GM23338 (cell line): ENCODE measurements at regions not wholly inside any gene's neighbourhood (a gene's known extent, or its start where the extent isn't known, plus 50 kb on each side); places are given as distances from the start of the nearest gene placed in this dataset.

Experiments
- ATAC-seq: fragments of 200-7000 bp; cut with Tn5 transposase; 3 replicates; pipeline ENCODE4 v1.9.1; 2020
- DNase-seq: peaks from one replicate; pipeline ENCODE4 v3.0.0-alpha.2; 2015; ENCODE audit warnings: low spot score
- H2AFZ ChIP-seq: fragments of 200-600 bp; sonication (generic); 2 replicates; pipeline ENCODE4 v1.8.0; 2016; ENCODE audit warnings: antibody characterized with exemption, mild to moderate bottlenecking, moderate library complexity
- H3F3A ChIP-seq: fragments of 200-600 bp; sonication (generic); replicated peaks from 2 replicates; pipeline ENCODE4 v1.8.0; 2017; ENCODE audit warnings: antibody characterized with exemption, mixed run types, low read depth
- H3K27ac ChIP-seq: fragments of 200-600 bp; sonication (generic); 2 replicates; pipeline ENCODE4 v1.6.1; 2016; ENCODE audit warnings: low read depth
- H3K27me3 ChIP-seq: fragments of 200-600 bp; sonication (generic); 2 replicates; pipeline ENCODE4 v1.8.0; 2016; ENCODE audit warnings: mild to moderate bottlenecking, mixed run types, moderate library complexity; ENCODE audit not compliant: insufficient read depth
- H3K36me3 ChIP-seq: fragments of 200-600 bp; sonication (generic); 2 replicates; pipeline ENCODE4 v1.8.0; 2016; ENCODE audit warnings: mild to moderate bottlenecking; ENCODE audit not compliant: insufficient read depth
- H3K4me1 ChIP-seq: fragments of 200-600 bp; sonication (generic); 2 replicates; pipeline ENCODE4 v1.8.0; 2016; ENCODE audit warnings: mild to moderate bottlenecking, moderate library complexity; ENCODE audit not compliant: insufficient read depth
- H3K4me2 ChIP-seq: fragments of 200-600 bp; sonication (generic); 2 replicates; pipeline ENCODE4 v1.7.1; 2017; ENCODE audit warnings: mixed run types
- H3K4me3 ChIP-seq: fragments of 200-600 bp; sonication (generic); 2 replicates; pipeline ENCODE4 v1.6.1; 2016; ENCODE audit warnings: mixed run types
- H3K79me2 ChIP-seq: fragments of 200-600 bp; sonication (generic); replicated peaks from 2 replicates; pipeline ENCODE4 v1.8.0; 2017; ENCODE audit warnings: mild to moderate bottlenecking; ENCODE audit not compliant: insufficient read depth
- H3K9me2 ChIP-seq: fragments of 200-600 bp; sonication (generic); 2 replicates; pipeline ENCODE4 v1.8.0; 2017; ENCODE audit not compliant: insufficient read depth
- H4K20me1 ChIP-seq: fragments of 200-600 bp; sonication (generic); replicated peaks from 2 replicates; pipeline ENCODE4 v1.8.0; 2017; ENCODE audit warnings: mild to moderate bottlenecking; ENCODE audit not compliant: insufficient read depth
- H3K27ac Mint-ChIP-seq: 2 replicates; pipeline ENCODE4 v1.8.0; 2020; ENCODE audit warnings: inconsistent platforms, mild to moderate bottlenecking, moderate library complexity, mixed read lengths
- H3K27me3 Mint-ChIP-seq: 3 replicates; pipeline ENCODE4 v1.8.0; 2022; ENCODE audit warnings: low read depth, mild to moderate bottlenecking, moderate library complexity, mixed read lengths, inconsistent platforms; ENCODE audit not compliant: insufficient read depth, poor library complexity
- H3K36me3 Mint-ChIP-seq: 3 replicates; pipeline ENCODE4 v1.8.0; 2021; ENCODE audit warnings: low read depth, mild to moderate bottlenecking, inconsistent platforms, moderate library complexity, mixed read lengths
- H3K4me1 Mint-ChIP-seq: 3 replicates; pipeline ENCODE4 v1.8.0; 2020; ENCODE audit warnings: mild to moderate bottlenecking, inconsistent platforms, mixed read lengths
- H3K4me3 Mint-ChIP-seq: 3 replicates; pipeline ENCODE4 v1.8.0; 2021; ENCODE audit warnings: moderate library complexity, mild to moderate bottlenecking, inconsistent platforms, mixed read lengths
- H3K9me3 Mint-ChIP-seq: 3 replicates; pipeline ENCODE4 v1.8.0; 2020; ENCODE audit warnings: moderate library complexity, mild to moderate bottlenecking, inconsistent platforms, mixed read lengths
- CREB1 ChIP-seq: fragments of 250-450 bp; sonication (Bioruptor Pico); IDR thresholded peaks from 2 replicates; pipeline ENCODE4 v1.5.0; 2020; ENCODE audit warnings: low read depth, mild to moderate bottlenecking, moderate library complexity
- CTCF ChIP-seq, 2 experiments: fragments of 200-600 bp in 1 of 2; sonication (generic) in 1 of 2; conservative IDR thresholded peaks; 2 replicates each; pipeline versions ENCODE4 v1.5.1 to v1.6.1; 2016 to 2017; ENCODE audit warnings: antibody characterized with exemption in 2 of 2, low read depth in 2 of 2, mild to moderate bottlenecking in 2 of 2, moderate library complexity in 1 of 2
- ETS1 ChIP-seq: IDR thresholded peaks from 2 replicates; pipeline ENCODE4 v1.6.1; 2016; ENCODE audit warnings: antibody characterized with exemption
- EZH2phosphoT487 ChIP-seq: fragments of 200-600 bp; sonication (generic); IDR thresholded peaks from one replicate; pipeline ENCODE4 v1.8.1; 2018; ENCODE audit warnings: antibody characterized with exemption; ENCODE audit not compliant: unreplicated experiment
- JUNB ChIP-seq: IDR thresholded peaks from one replicate; pipeline ENCODE4 v1.6.1; 2016; ENCODE audit warnings: antibody characterized with exemption; ENCODE audit not compliant: unreplicated experiment
- POLR2AphosphoS5 ChIP-seq: IDR thresholded peaks from 2 replicates; pipeline ENCODE4 v1.6.1; 2016; ENCODE audit warnings: antibody characterized with exemption, low read depth
- REST ChIP-seq: IDR thresholded peaks from one replicate; pipeline ENCODE4 v1.6.1; 2018; ENCODE audit warnings: antibody characterized with exemption; ENCODE audit not compliant: unreplicated experiment
- STAT1 ChIP-seq: IDR thresholded peaks from one replicate; pipeline ENCODE4 v1.6.1; 2016; ENCODE audit warnings: antibody characterized with exemption; ENCODE audit not compliant: unreplicated experiment
- ZNF114 ChIP-seq: fragments of 250-450 bp; sonication (Bioruptor Pico); IDR thresholded peaks from 2 replicates; pipeline ENCODE4 v1.5.0; 2020; ENCODE audit warnings: mild to moderate bottlenecking, moderate library complexity
- ZNF331 ChIP-seq: fragments of 250-450 bp; sonication (Bioruptor Pico); IDR thresholded peaks from 2 replicates; pipeline ENCODE4 v1.5.0; 2020; ENCODE audit warnings: low read depth, mild to moderate bottlenecking, moderate library complexity

GRCh38 chr2:168375195-168375798 lies 80.8 kb upstream of the CERS6 start:
- Mint-ChIP-seq H3K4me1 (no peaks in the 10 kb centered on the region), H3K27me3 (peaks cover 2% of the 10 kb centered on the region), H3K27ac (no peak overlapping the region), H3K4me3 (no peak overlapping the region), H3K36me3 (peaks cover 5% of the 10 kb centered on the region; the same call in 2 of the 3 replicates), H3K9me3 (peaks cover 37% of the 10 kb centered on the region)
- no peak overlapping the region for H3K4me2 ChIP-seq
- no peak overlapping the region for H2AFZ ChIP-seq
- no peaks in the 10 kb centered on the region for H3K9me2 ChIP-seq
- no peaks in the 10 kb centered on the region for H3K27me3 ChIP-seq
- no peaks in the 10 kb centered on the region for H3K36me3 ChIP-seq
- no peak for ATAC-seq
- H3K4me1 ChIP-seq: peaks cover 2% of the 10 kb centered on the region; the same call in 1 of the 2 replicates
- DNase-seq: no peak
- no peaks in the 10 kb centered on the region for H3F3A ChIP-seq
- TF ChIP-seq CREB1 (CRISPR knock-in tag) (no peak), CTCF (conservative IDR thresholded peaks at IDR 0.05; ENCODE audit: low read depth in 2 of 2) (peak in 1 of 2 experiments; percentile 60; a peak in 3 of 4 replicates)
- H3K4me3 ChIP-seq: no peak overlapping the region
- no peaks in the 10 kb centered on the region for H4K20me1 ChIP-seq
- no peak overlapping the region for H3K27ac ChIP-seq
- H3K79me2 ChIP-seq: no peaks in the 10 kb centered on the region

- peaks cover 7% of the 10 kb centered on the region; the same call in 1 of the 2 replicates for H3K4me1 ChIP-seq
- H3K36me3 ChIP-seq: no peaks in the 10 kb centered on the region
- no peak overlapping the region for H3K4me3 Mint-ChIP-seq
- H2AFZ ChIP-seq: no peak overlapping the region
- H3K9me3 Mint-ChIP-seq: peaks cover 28% of the 10 kb centered on the region
- no peaks in the 10 kb centered on the region for H3K79me2 ChIP-seq
- ATAC-seq: no peak
- no peak for DNase-seq
- no peak overlapping the region for H3K4me3 ChIP-seq
- H3K27me3 Mint-ChIP-seq: peaks cover 2% of the 10 kb centered on the region
- H3F3A ChIP-seq: no peaks in the 10 kb centered on the region
- H3K9me2 ChIP-seq: no peaks in the 10 kb centered on the region
- no peak overlapping the region for H3K27ac Mint-ChIP-seq
- H4K20me1 ChIP-seq: no peaks in the 10 kb centered on the region
- H3K36me3 Mint-ChIP-seq: peaks cover 5% of the 10 kb centered on the region; the same call in 2 of the 3 replicates
- no peak overlapping the region for H3K27ac ChIP-seq
- peaks cover 8% of the 10 kb centered on the region; the same call in 2 of the 3 replicates for H3K4me1 Mint-ChIP-seq
- no peak overlapping the region for H3K4me2 ChIP-seq
- no peaks in the 10 kb centered on the region for H3K27me3 ChIP-seq
- TF ChIP-seq ZNF114 (CRISPR knock-in tag): no peak
- no peak for TF ChIP-seq REST
- TF ChIP-seq STAT1: no peak
- TF ChIP-seq ETS1: no peak
- no peak for TF ChIP-seq JUNB
- TF ChIP-seq CREB1 (CRISPR knock-in tag): no peak
- TF ChIP-seq ZNF331: no peak
- TF ChIP-seq POLR2AphosphoS5: no peak
- TF ChIP-seq CTCF (conservative IDR thresholded peaks at IDR 0.05; ENCODE audit: low read depth in 2 of 2): no peak
- no peak for TF ChIP-seq EZH2phosphoT487
These were observed 77.0 kb upstream of the CERS6 start for GRCh38 chr2:168378960-168379669.
